GM12878 (cell line): ENCODE measurements at regions not wholly inside any gene's neighbourhood (a gene's known extent, or its start where the extent isn't known, plus 50 kb on each side); places are given as distances from the start of the nearest gene placed in this dataset.

ENCODE experiments used
- ATAC-seq: fragments of 200-7000 bp; cut with Tn5 transposase; 3 replicates; pipeline ENCODE4 v1.9.1; 2020; ENCODE audit warnings: mild to moderate bottlenecking, moderate library complexity
- BruUV-seq: library from RNA; stranded (reverse); fragments of 400-500 nt; replicated peaks from 2 replicates; lab custom pipeline; 2021; lab: Mats Ljungman, UMichigan
- CTCF ChIA-PET: fragments of 300-600 bp; sonication (Branson Sonifier 250); formaldehyde crosslinking; extraction: SDS; loops from one replicate; lab custom pipeline; 2021; ENCODE audit warnings: inconsistent platforms; lab: Yijun Ruan, JAX
- POLR2A ChIA-PET: fragments of 350-600 bp; formaldehyde crosslinking; extraction: SDS; loops from one replicate; lab custom pipeline; 2021; ENCODE audit warnings: inconsistent platforms; lab: Charles Lee
- RAD21 ChIA-PET: fragments of 300-600 bp; sonication (Branson Sonifier 250); formaldehyde crosslinking; loops from one replicate; lab custom pipeline; 2023; ENCODE audit warnings: antibody characterized with exemption; ENCODE audit not compliant: unreplicated experiment; lab: Charles Lee
- SMC1A ChIA-PET: fragments of 300-600 bp; sonication (Branson Sonifier 250); formaldehyde crosslinking; loops from one replicate; lab custom pipeline; 2023; ENCODE audit not compliant: unreplicated experiment, uncharacterized antibody; lab: Charles Lee
- DNase-seq: peaks from one replicate; pipeline ENCODE4 v3.0.0-alpha.2; 2011; ENCODE audit warnings: low read depth, low spot score
- FAIRE-seq: peaks from 3 replicates; lab custom pipeline; 2011; peaks lifted over from hg19 to GRCh38; lab: Jason Lieb, UNC
- H2AFZ ChIP-seq: 2 replicates; pipeline ENCODE4 v1.6.0; 2011; ENCODE audit warnings: low read depth, low read length, control low read depth; ENCODE audit not compliant: control insufficient read depth
- H3K27ac ChIP-seq: 2 replicates; pipeline ENCODE4 v1.5.1; 2011; ENCODE audit warnings: control low read depth; ENCODE audit not compliant: control insufficient read depth, insufficient read depth
- H3K27me3 ChIP-seq, 2 experiments: replicated peaks in 1 of 2; 2 replicates each; pipeline versions ENCODE4 v1.6.0 to v1.6.1; 2011; ENCODE audit warnings: low read length in 1 of 2; ENCODE audit not compliant: control insufficient read depth in 2 of 2, insufficient read depth in 2 of 2
- H3K36me3 ChIP-seq, 2 experiments: 2 replicates each; pipeline ENCODE4 v1.5.1; 2011; ENCODE audit warnings: low read length in 1 of 2; ENCODE audit not compliant: control insufficient read depth in 2 of 2, insufficient read depth in 2 of 2
- H3K4me1 ChIP-seq: 2 replicates; pipeline ENCODE4 v1.6.1; 2011; ENCODE audit warnings: mild to moderate bottlenecking, low read length, moderate library complexity, mixed read lengths; ENCODE audit not compliant: control insufficient read depth, insufficient read depth
- H3K4me2 ChIP-seq: 2 replicates; pipeline ENCODE4 v1.6.0; 2011; ENCODE audit warnings: control low read depth; ENCODE audit not compliant: control insufficient read depth, insufficient read depth
- H3K4me3 ChIP-seq: fragments of 200-600 bp; sonication (generic); 2 replicates; pipeline ENCODE4 v1.5.1; 2016
- H3K79me2 ChIP-seq: 2 replicates; pipeline ENCODE4 v1.6.0; 2011; ENCODE audit warnings: low read length; ENCODE audit not compliant: control insufficient read depth, insufficient read depth
- H3K9ac ChIP-seq: 2 replicates; pipeline ENCODE4 v1.8.0; 2011; ENCODE audit warnings: low read length, control low read depth, mixed read lengths; ENCODE audit not compliant: control insufficient read depth, insufficient read depth
- H3K9me3 ChIP-seq: replicated peaks from 3 replicates; pipeline ENCODE4 v1.5.1; 2011; ENCODE audit warnings: mild to moderate bottlenecking, low read length; ENCODE audit not compliant: control insufficient read depth, insufficient read depth
- H4K20me1 ChIP-seq: 2 replicates; pipeline ENCODE4 v1.6.0; 2011; ENCODE audit not compliant: control insufficient read depth, insufficient read depth
- FOXK2 ChIP-seq: fragments of 450-650 bp; IDR thresholded peaks from 2 replicates; pipeline ENCODE4 v1.6.1; 2017; ENCODE audit warnings: mild to moderate bottlenecking, moderate library complexity
- MTA2 ChIP-seq: fragments of 450-650 bp; IDR thresholded peaks from 2 replicates; pipeline ENCODE4 v1.6.1; 2016; ENCODE audit warnings: low read depth, mild to moderate bottlenecking, moderate library complexity
- RAD51 ChIP-seq: fragments of 450-650 bp; IDR thresholded peaks from 2 replicates; pipeline ENCODE4 v1.6.1; 2016; ENCODE audit warnings: moderate library complexity, mild to moderate bottlenecking, inconsistent platforms
- RBBP5 ChIP-seq: fragments of 200-600 bp; sonication (generic); conservative IDR thresholded peaks from 2 replicates; pipeline ENCODE4 v1.6.1; 2016
- SIX5 ChIP-seq: IDR thresholded peaks from 2 replicates; pipeline ENCODE4 v1.6.1; 2011; ENCODE audit warnings: mild to moderate bottlenecking, low read depth, low read length, moderate library complexity; ENCODE audit not compliant: severe bottlenecking
- SMAD5 ChIP-seq: IDR thresholded peaks from 2 replicates; pipeline ENCODE4 v1.6.1; 2016; ENCODE audit warnings: antibody characterized with exemption, low read depth
- SMC3 ChIP-seq: IDR thresholded peaks from 2 replicates; pipeline ENCODE4 v1.6.1; 2011; ENCODE audit warnings: low read length, improper control_type of control experiment, borderline replicate concordance
- STAT3 ChIP-seq: IDR thresholded peaks from 2 replicates; pipeline ENCODE4 v1.6.1; 2011; ENCODE audit warnings: low read depth, low read length, improper control_type of control experiment
- SUPT20H ChIP-seq: IDR thresholded peaks from 2 replicates; pipeline ENCODE4 v1.6.1; 2011; ENCODE audit warnings: low read depth, mild to moderate bottlenecking, low read length, moderate library complexity, borderline replicate concordance; ENCODE audit not compliant: control insufficient read depth
- YY1 ChIP-seq: IDR thresholded peaks from 2 replicates; pipeline ENCODE4 v1.6.1; 2011; ENCODE audit warnings: low read depth, mild to moderate bottlenecking, low read length
- ZNF207 ChIP-seq: fragments of 450-650 bp; IDR thresholded peaks from 2 replicates; pipeline ENCODE4 v1.6.1; 2014; ENCODE audit warnings: antibody characterized with exemption, mild to moderate bottlenecking, borderline replicate concordance
- ZNF217 ChIP-seq: fragments of 450-650 bp; IDR thresholded peaks from 2 replicates; pipeline ENCODE4 v1.6.1; 2017; ENCODE audit warnings: antibody characterized with exemption, mild to moderate bottlenecking
- WGBS: methylation state at CpG from one replicate; pipeline ENCODE4 v1.1.6; 2016; ENCODE audit warnings: low lambda C conversion rate; ENCODE audit not compliant: insufficient replicate concordance, insufficient coverage; ENCODE audit errors: missing lambda C conversion rate; 5-methylcytosine and 5-hydroxymethylcytosine counted together
- in situ Hi-C: fragments of 300-500 bp; cut with MboI; formaldehyde crosslinking; loops from 9 replicates; pipeline ENCODE4 v1.14.3; 2018; ENCODE audit warnings: mixed read lengths
- intact Hi-C: fragments of 100-400 bp; cut with micrococcal nuclease; formaldehyde crosslinking; loops from one replicate; pipeline ENCODE4 v1.14.2; 2022; ENCODE audit not compliant: unreplicated experiment
- TF ChIP-seq, protein P1 (sequence below): fragments of 150-350 bp; IDR thresholded peaks from 2 replicates; pipeline ENCODE4 v1.6.1; 2016; ENCODE audit warnings: low read depth, low read length
- TF ChIP-seq, protein P2 (sequence below): IDR thresholded peaks from 2 replicates; pipeline ENCODE4 v1.6.1; 2012; ENCODE audit warnings: low read depth, low read length, improper control_type of control experiment

DNA sequence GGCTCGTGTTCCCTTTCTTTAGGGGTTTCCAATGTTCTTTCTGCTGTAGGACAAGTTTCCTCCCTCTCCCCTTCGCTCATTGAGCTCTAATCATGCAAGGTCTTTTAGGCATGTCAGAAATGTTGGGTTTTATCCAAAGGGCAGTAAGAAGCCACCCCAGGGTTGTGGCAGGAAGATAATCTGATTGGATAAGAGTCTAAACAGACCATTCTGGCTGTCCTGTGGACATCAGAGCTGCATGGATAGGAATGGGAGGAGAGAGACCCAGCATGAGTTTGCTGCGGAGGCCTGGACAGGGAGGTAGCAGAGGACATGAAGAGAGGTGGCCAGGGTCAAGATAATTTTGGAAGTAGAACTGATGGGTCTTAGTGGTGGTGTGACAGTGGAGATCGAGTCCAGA is 88.2 kb downstream of the ACKR3 start:
- no TSS peak for BruUV-seq
- ChIA-PET SMC1A (interaction anchor here (1.2 kb wide), 1 partner anchor 20 kb away, joined by 3 read pairs; no protein-coding TSS in a partner anchor), CTCF (no interaction called here), RAD21 (no interaction called here), POLR2A (no interaction called here)
- H2AFZ ChIP-seq: no peak overlapping the region
- no peak for ATAC-seq
- no peak overlapping the region for H3K27ac ChIP-seq
- H3K79me2 ChIP-seq: no peaks in the 10 kb centered on the region
- DNase-seq: no peak
- whole genome bisulfite sequencing: 9% methylated on average over 4 of the region's 4 CpGs
- in situ Hi-C loops (no loop called here), intact Hi-C loops (no loop called here)
- H3K9me3 ChIP-seq: no peaks in the 10 kb centered on the region
- FAIRE-seq: no peak
- no peak overlapping the region for H3K4me3 ChIP-seq
- no peaks in the 10 kb centered on the region for H4K20me1 ChIP-seq
- H3K9ac ChIP-seq: no peak overlapping the region
- H3K4me1 ChIP-seq: no peaks in the 10 kb centered on the region
- peaks cover 0 to 3% of the 10 kb centered on the region in 2 experiments; a peak in 1 of 4 replicates for H3K27me3 ChIP-seq
- no peaks in the 10 kb centered on the region for H3K36me3 ChIP-seq
- TF ChIP-seq, protein P1, sequence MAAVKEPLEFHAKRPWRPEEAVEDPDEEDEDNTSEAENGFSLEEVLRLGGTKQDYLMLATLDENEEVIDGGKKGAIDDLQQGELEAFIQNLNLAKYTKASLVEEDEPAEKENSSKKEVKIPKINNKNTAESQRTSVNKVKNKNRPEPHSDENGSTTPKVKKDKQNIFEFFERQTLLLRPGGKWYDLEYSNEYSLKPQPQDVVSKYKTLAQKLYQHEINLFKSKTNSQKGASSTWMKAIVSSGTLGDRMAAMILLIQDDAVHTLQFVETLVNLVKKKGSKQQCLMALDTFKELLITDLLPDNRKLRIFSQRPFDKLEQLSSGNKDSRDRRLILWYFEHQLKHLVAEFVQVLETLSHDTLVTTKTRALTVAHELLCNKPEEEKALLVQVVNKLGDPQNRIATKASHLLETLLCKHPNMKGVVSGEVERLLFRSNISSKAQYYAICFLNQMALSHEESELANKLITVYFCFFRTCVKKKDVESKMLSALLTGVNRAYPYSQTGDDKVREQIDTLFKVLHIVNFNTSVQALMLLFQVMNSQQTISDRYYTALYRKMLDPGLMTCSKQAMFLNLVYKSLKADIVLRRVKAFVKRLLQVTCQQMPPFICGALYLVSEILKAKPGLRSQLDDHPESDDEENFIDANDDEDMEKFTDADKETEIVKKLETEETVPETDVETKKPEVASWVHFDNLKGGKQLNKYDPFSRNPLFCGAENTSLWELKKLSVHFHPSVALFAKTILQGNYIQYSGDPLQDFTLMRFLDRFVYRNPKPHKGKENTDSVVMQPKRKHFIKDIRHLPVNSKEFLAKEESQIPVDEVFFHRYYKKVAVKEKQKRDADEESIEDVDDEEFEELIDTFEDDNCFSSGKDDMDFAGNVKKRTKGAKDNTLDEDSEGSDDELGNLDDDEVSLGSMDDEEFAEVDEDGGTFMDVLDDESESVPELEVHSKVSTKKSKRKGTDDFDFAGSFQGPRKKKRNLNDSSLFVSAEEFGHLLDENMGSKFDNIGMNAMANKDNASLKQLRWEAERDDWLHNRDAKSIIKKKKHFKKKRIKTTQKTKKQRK: no peak
- TF ChIP-seq RBBP5: no peak
- TF ChIP-seq ZNF207: no peak
- no peak for TF ChIP-seq STAT3
- no peak for TF ChIP-seq RAD51
- no peak for TF ChIP-seq FOXK2
- TF ChIP-seq MTA2: no peak
- no peak for TF ChIP-seq SIX5
- no peak for TF ChIP-seq SMAD5
- no peak for TF ChIP-seq YY1
- no peak for TF ChIP-seq SMC3
- TF ChIP-seq ZNF217: no peak
- no peak for TF ChIP-seq SUPT20H
- TF ChIP-seq, protein P2, sequence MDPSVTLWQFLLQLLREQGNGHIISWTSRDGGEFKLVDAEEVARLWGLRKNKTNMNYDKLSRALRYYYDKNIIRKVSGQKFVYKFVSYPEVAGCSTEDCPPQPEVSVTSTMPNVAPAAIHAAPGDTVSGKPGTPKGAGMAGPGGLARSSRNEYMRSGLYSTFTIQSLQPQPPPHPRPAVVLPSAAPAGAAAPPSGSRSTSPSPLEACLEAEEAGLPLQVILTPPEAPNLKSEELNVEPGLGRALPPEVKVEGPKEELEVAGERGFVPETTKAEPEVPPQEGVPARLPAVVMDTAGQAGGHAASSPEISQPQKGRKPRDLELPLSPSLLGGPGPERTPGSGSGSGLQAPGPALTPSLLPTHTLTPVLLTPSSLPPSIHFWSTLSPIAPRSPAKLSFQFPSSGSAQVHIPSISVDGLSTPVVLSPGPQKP: no peak
- TF ChIP-seq, all 136 proteins: peak for 0
- H3K4me2 ChIP-seq: no peak overlapping the region
